HG02870 (cell line): ENCODE measurements at regions not wholly inside any gene's neighbourhood (a gene's known extent, or its start where the extent isn't known, plus 50 kb on each side); places are given as distances from the start of the nearest gene placed in this dataset.
"Not testable (repeated sequence)": the region's sequence is repeated elsewhere in the genome, so short reads cannot be mapped to it uniquely, and the experiment has no call there.

ENCODE experiments used
- ATAC-seq: cut with Tn5 transposase; IDR thresholded peaks from one replicate; pipeline ENCODE4 v1.9.1; 2021; ENCODE audit warnings: mild to moderate bottlenecking, moderate library complexity; ENCODE audit not compliant: unreplicated experiment

- ATAC-seq = no peak
Measured at GRCh38 chr9:26129217-26129616, 451.0 kb upstream of the TUSC1 start.

GRCh38 chr9:26125693-26126092 lies 447.4 kb upstream of the TUSC1 start:
- ATAC-seq = no peak

- ATAC-seq = not testable (repeated sequence)
Measured at GRCh38 chr9:26116085-26116484, 437.8 kb upstream of the TUSC1 start.

- no peak for ATAC-seq
Measured at GRCh38 chr9:26112724-26113123, 434.5 kb upstream of the TUSC1 start.

DNA sequence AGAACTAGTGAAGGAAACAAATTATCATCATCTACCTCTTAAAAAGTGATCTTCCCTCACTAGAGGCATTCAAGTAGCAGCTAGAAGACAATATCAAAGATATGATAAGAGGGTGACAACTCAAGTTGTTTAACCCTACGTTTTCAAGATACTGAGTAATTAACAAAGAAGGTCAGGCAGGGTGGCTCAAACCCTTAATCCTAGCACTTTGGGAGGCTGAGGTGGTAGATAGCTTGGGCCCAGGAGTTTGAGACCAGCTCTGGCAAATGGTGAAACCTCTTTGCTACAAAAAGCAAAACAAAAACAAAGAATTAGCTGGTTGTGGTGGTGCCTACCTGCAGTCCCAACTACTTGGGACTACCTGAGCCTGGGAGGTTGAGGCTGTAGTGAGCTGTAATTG lies 408.2 kb upstream of the TUSC1 start:
- no peak for ATAC-seq

DNA sequence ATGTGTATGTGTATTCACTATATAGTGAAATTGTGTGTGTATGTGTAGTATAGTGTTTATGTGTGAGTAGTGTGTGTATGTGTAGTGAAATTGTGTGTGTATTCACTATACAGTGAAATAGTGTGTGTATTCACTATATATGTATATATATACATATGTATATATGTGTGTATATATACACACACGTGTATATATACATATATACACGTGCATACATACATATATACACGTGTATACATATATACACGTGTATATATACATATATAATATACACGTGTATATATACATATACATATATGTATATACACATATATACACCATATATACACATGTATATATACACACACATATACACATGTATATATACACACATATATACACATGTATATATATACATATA lies 403.6 kb upstream of the TUSC1 start:
- no peak for ATAC-seq

DNA sequence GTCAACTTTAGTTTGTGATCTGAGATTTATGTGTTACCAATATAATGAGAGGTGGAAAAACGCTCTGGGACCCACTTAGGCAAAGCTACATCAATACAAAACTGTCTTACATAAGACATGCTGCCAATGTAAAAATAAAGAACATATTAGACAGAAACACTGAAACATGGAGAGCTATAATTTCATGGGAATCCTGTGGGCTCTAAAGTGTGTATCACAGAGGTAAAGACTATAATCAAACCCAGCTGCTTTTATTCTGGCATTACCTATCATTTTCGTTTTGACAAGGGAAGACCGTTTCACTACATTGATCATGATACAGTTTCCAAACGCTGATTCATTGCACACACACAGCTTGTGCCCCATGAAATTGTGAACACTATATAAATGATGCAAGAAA lies 400.5 kb upstream of the TUSC1 start:
- ATAC-seq = no peak

DNA sequence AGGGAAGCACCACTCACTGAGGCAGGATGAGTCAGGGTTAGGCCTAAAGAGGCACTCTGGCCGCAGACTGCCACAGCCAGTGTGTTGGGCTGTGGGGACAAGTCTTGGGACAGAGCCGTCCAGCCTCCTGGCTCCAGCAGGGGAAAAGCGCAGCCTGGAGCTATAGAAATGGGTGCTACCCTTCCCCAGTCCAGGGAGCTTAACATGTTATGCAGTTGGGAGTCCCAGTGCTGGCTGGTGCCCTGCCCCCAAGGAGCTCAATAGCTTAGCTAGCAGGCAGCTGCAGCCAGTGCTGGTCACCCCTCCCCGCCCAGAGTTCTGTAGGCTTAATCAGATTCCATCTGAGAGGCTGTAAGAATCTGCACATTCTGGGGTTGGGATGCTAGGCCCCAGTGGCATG lies 399.6 kb upstream of the TUSC1 start:
- ATAC-seq = no peak

DNA sequence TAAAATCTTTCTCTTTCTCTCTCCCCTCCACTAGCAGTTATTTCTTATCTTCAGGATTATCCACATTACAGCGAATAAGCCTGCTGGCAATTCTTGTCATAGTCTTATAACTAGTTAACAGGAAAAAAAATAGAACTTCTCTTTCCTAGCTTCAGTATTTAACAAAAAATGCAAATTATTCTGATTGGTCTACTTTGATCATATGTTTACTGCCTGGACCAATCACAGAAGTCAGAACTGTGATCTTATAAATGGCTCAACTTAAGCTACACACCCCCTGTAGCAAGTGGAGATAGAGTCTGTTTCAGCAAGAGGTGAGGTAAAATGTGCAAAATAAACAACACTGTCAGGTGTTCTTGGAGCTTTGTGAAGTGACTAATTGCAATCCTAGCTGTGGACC lies 389.4 kb upstream of the TUSC1 start:
- ATAC-seq = no peak

DNA sequence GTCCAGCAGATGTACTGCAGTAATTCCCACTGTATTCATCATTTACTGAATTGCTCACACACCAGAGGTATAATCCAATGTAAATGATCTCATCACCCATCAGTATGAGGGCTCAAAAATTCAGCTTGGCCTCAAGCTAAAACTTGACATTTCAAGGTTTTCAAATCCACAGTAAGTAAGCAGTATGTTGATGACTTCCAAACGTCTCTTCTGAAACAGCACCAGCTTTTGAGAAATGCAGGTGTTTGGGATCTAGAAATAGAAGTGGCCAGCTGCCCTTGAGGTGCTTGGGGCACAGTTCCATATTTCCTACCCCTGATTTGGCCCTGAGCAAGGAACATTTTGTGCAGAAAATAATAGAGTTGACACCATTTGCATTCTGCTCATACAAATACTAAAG lies 388.0 kb upstream of the TUSC1 start:
- ATAC-seq = no peak

DNA sequence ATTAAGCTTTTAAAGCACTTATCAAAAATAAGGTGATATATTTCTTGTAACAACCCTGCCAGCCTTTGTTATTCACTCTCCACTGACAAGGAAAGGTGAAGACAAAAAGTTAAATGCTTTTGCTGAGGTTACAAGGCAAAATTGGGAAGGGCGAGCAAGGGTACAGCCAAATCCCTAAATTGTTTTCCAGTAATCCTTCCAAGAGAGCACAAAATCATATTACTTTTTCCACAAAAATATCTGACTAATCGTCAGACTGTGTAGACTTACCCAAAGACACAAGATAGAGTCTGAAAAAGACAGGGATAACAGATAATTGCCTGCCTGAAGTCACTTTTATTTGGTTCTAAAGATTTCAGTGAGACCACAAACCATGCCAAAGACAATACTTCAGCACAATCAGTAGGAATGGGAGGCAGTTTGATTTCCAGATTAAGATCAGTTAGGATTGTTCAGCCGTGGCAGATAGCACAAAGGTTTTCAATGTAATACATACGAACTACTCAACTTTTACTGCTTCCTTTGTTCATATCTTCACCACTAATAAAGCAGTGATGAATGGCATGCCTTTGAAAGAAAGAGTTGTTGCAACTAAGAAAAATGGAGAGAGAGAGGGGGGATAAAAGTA lies 383.8 kb upstream of the TUSC1 start:
- no peak for ATAC-seq

DNA sequence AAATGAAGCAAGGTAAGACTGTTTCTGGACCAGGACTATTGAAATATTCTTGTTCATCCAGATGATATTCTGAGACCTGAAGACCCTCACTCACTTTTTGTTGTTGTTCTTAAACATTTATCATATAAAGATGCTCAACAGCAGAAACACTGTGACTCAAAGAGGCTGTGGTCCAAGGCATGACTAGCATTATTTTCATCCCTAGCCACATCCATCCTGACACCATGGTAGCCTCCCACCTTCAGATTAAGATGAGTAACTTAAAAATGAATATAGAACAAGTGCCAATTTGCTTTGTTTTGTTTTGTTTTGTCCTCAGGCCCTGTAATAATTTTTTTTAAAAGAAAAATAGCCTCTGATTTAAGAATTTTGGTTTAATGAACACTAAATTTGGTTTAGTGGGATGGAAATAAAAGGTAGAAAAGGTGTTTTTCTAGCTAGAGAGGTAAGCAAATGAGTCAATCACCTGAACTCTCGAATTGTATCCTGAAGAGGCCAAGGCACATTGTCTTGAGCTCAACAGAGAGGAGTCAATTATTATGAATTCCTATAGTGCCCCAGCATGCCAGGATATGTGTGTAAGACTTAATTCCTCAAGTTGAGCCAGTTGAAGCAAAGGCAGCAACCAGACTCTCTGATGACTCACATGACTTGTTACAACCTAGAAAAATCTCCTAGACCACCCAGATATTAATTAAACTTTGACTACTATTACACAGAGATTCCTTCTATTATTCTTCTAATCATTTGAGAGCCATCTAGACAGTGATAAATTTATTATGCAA lies 380.1 kb upstream of the TUSC1 start:
- no peak for ATAC-seq

DNA sequence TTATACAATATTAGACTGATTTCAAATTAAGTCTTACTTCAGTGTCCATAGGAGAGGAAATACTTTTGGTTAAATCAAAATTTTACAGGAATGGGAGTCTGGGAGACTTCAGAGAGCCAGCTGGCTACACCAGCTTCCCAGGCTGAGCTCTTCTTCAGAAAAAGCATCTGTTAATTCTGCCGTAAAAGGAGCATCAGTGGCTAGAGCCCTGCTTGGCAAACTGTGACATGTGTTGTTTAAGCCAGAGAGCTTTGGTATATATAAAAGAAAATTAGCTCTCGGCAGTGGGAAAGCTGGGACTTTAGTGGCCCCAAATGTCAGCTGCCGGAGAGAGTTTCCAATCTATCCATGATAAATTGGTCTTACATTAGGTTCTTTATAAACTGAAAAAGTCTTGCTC lies 378.8 kb upstream of the TUSC1 start:
- no peak for ATAC-seq

DNA sequence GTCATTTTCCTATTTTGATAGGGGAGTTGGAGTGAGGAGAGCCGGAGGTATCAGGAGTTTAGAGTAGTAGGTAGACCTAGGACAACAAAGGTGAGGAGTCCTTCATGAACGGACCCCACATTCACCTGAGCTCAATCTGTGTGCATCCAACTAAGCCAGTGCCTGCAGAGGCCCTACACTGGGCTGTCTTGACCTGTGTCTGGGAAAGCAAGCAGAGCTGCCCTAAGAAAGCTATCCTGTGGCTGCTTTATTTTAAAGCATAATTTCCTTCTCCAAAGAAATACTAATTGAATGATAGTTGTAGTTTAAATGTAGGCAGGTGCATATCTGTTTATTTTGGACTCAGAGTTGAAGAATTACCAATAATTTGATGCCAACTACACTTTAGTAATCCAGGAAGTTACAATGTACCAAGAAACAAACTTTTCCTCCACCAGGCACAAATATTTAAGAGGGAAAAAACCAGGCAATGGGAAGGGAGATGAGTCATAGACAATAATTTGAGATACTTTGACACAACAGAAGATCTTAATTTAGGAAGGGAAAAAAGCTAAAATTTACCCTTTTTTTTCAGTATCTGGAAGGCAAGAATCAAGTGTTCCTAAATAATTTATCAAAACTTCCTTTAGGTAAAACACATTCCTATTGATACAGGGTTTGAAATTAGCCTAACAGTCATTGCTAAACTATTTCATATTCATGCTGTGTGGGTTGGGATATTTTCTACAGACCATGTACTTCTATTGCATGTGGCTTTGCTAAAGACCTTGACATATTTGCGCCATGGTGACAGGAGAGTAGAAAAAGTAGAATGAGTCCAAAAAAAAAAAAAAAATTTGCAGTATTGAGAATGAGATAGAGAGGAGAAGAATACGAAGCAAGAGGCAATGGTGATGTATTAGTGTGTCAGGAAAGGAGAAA lies 376.6 kb upstream of the TUSC1 start:
- ATAC-seq = no peak

- ATAC-seq = no peak
Measured at GRCh38 chr9:26053954-26054353, 375.7 kb upstream of the TUSC1 start.

- ATAC-seq = no peak
Measured at GRCh38 chr9:26043431-26043830, 365.2 kb upstream of the TUSC1 start.

- ATAC-seq = no peak
Measured at GRCh38 chr9:26034786-26035185, 356.5 kb upstream of the TUSC1 start.

- ATAC-seq = no peak
Measured at GRCh38 chr9:26033336-26033735, 355.1 kb upstream of the TUSC1 start.

- no peak for ATAC-seq
Measured at GRCh38 chr9:26026423-26027100, 348.3 kb upstream of the TUSC1 start.

DNA sequence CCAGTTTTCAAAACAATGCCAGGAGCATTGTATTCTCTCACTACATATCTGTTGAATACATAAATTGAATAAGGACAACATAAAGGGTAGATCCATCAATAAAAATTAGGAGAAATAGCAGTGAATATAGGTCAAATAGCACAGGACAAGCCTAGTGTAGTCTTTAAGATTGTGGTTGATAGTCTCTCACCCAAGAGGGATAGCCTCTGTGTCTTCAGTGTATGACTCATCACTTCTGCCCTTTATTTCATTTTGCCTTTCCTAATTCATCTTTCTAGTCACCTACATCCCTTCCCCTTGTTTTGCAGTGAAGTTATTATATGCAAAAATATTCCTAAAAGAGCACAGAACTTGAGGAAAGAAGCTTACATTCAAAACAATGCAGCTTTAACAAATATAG lies 335.0 kb upstream of the TUSC1 start:
- ATAC-seq = no peak

- no peak for ATAC-seq
Measured at GRCh38 chr9:26012797-26013196, 334.6 kb upstream of the TUSC1 start.
